GM12878 (cell line): ENCODE measurements at regions not wholly inside any gene's neighbourhood (a gene's known extent, or its start where the extent isn't known, plus 50 kb on each side); places are given as distances from the start of the nearest gene placed in this dataset.

Source experiments
- CEBPB ChIP-seq, 2 experiments: fragments of 150-350 bp in 1 of 2; IDR thresholded peaks; 2 replicates each; pipeline ENCODE4 v1.6.1; 2012 to 2014; ENCODE audit warnings: low read depth in 2 of 2, low read length in 2 of 2, borderline replicate concordance in 1 of 2, inconsistent platforms in 1 of 2
- CHD4 ChIP-seq: fragments of 200-600 bp; sonication (generic); IDR thresholded peaks from 2 replicates; pipeline ENCODE4 v1.6.1; 2016; ENCODE audit warnings: mild to moderate bottlenecking
- FOXK2 ChIP-seq: fragments of 450-650 bp; IDR thresholded peaks from 2 replicates; pipeline ENCODE4 v1.6.1; 2017; ENCODE audit warnings: mild to moderate bottlenecking, moderate library complexity
- GABPA ChIP-seq: IDR thresholded peaks from 2 replicates; pipeline ENCODE4 v1.6.1; 2014; ENCODE audit warnings: antibody characterized with exemption, low read depth, mild to moderate bottlenecking, inconsistent platforms
- HCFC1 ChIP-seq: fragments of 150-350 bp; IDR thresholded peaks from 2 replicates; pipeline ENCODE4 v1.6.1; 2014; ENCODE audit warnings: low read length
- POLR2A ChIP-seq: IDR thresholded peaks from 2 replicates; pipeline ENCODE4 v1.6.1; 2011; ENCODE audit warnings: low read depth, mild to moderate bottlenecking, low read length
- RAD21 ChIP-seq: IDR thresholded peaks from 2 replicates; pipeline ENCODE4 v1.6.1; 2011; ENCODE audit warnings: mild to moderate bottlenecking, low read depth, low read length, moderate library complexity; ENCODE audit not compliant: insufficient read depth
- SMC3 ChIP-seq: IDR thresholded peaks from 2 replicates; pipeline ENCODE4 v1.6.1; 2011; ENCODE audit warnings: low read length, improper control_type of control experiment, borderline replicate concordance
- STAT3 ChIP-seq: IDR thresholded peaks from 2 replicates; pipeline ENCODE4 v1.6.1; 2011; ENCODE audit warnings: low read depth, low read length, improper control_type of control experiment
- SUZ12 ChIP-seq: fragments of 200-600 bp; sonication (generic); IDR thresholded peaks from one replicate; pipeline ENCODE4 v1.6.1; 2018; ENCODE audit warnings: antibody characterized with exemption, mild to moderate bottlenecking; ENCODE audit not compliant: unreplicated experiment
- TCF7 ChIP-seq: IDR thresholded peaks from 2 replicates; pipeline ENCODE4 v1.6.1; 2014; ENCODE audit warnings: antibody characterized with exemption, borderline replicate concordance
- YY1 ChIP-seq: IDR thresholded peaks from 2 replicates; pipeline ENCODE4 v1.6.1; 2011; ENCODE audit warnings: low read depth, mild to moderate bottlenecking, low read length
- TF ChIP-seq, protein P1 (sequence below), 3 experiments: IDR thresholded peaks in 2 of 3; conservative IDR thresholded peaks in 1 of 3; 2 replicates each; pipeline ENCODE4 v1.5.1; 2011; ENCODE audit warnings: low read depth in 3 of 3, low read length in 3 of 3, mild to moderate bottlenecking in 3 of 3, control low read depth in 2 of 3, moderate library complexity in 2 of 3, inconsistent platforms in 1 of 3, mixed read lengths in 1 of 3; ENCODE audit not compliant: control insufficient read depth in 2 of 3, insufficient read depth in 1 of 3; ENCODE audit errors: extremely low read depth in 1 of 3
- TF ChIP-seq, protein P2 (sequence below): IDR thresholded peaks from 2 replicates; pipeline ENCODE4 v1.6.1; 2012; ENCODE audit warnings: mild to moderate bottlenecking, low read depth, low read length

DNA sequence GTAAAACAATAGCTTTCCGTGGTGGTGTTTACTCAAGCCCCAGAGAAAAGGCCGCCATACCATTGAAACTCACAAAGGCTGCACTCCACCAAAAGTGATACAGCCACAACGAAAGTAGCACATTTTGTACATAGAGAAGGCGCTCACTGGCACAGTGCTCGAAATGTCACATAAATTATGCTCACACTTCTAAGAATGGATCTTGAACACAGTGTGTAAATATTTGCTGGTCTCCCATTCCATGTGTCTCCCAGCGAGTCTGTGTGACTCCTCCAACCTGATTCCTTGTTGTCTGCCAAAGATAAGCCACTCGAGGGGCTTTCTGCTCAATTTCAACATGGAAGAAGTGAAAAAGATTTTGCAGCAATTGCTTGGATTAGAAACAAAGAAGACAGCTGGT is 234.0 kb upstream of the VCX3A start:
- TF ChIP-seq YY1 (no peak), SUZ12 (no peak), HCFC1 (no peak), TCF7 (no peak), STAT3 (no peak), GABPA (no peak), CEBPB (IDR thresholded peaks at IDR 0.05; ENCODE audit: borderline replicate concordance in 1 of 2, low read depth in 2 of 2, low read length in 2 of 2) (no peak), CHD4 (no peak), SMC3 (no peak), RAD21 (no peak), POLR2A (no peak), FOXK2 (no peak)
- TF ChIP-seq, protein P1, sequence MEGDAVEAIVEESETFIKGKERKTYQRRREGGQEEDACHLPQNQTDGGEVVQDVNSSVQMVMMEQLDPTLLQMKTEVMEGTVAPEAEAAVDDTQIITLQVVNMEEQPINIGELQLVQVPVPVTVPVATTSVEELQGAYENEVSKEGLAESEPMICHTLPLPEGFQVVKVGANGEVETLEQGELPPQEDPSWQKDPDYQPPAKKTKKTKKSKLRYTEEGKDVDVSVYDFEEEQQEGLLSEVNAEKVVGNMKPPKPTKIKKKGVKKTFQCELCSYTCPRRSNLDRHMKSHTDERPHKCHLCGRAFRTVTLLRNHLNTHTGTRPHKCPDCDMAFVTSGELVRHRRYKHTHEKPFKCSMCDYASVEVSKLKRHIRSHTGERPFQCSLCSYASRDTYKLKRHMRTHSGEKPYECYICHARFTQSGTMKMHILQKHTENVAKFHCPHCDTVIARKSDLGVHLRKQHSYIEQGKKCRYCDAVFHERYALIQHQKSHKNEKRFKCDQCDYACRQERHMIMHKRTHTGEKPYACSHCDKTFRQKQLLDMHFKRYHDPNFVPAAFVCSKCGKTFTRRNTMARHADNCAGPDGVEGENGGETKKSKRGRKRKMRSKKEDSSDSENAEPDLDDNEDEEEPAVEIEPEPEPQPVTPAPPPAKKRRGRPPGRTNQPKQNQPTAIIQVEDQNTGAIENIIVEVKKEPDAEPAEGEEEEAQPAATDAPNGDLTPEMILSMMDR (IDR thresholded peaks at IDR 0.05 in 2 of 3, conservative IDR thresholded peaks at IDR 0.05 in 1 of 3; ENCODE audit: control insufficient read depth in 2 of 3, extremely low read depth in 1 of 3, insufficient read depth in 1 of 3, low read depth in 3 of 3, low read length in 3 of 3), result no peak
- TF ChIP-seq, protein P2, sequence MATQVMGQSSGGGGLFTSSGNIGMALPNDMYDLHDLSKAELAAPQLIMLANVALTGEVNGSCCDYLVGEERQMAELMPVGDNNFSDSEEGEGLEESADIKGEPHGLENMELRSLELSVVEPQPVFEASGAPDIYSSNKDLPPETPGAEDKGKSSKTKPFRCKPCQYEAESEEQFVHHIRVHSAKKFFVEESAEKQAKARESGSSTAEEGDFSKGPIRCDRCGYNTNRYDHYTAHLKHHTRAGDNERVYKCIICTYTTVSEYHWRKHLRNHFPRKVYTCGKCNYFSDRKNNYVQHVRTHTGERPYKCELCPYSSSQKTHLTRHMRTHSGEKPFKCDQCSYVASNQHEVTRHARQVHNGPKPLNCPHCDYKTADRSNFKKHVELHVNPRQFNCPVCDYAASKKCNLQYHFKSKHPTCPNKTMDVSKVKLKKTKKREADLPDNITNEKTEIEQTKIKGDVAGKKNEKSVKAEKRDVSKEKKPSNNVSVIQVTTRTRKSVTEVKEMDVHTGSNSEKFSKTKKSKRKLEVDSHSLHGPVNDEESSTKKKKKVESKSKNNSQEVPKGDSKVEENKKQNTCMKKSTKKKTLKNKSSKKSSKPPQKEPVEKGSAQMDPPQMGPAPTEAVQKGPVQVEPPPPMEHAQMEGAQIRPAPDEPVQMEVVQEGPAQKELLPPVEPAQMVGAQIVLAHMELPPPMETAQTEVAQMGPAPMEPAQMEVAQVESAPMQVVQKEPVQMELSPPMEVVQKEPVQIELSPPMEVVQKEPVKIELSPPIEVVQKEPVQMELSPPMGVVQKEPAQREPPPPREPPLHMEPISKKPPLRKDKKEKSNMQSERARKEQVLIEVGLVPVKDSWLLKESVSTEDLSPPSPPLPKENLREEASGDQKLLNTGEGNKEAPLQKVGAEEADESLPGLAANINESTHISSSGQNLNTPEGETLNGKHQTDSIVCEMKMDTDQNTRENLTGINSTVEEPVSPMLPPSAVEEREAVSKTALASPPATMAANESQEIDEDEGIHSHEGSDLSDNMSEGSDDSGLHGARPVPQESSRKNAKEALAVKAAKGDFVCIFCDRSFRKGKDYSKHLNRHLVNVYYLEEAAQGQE, result no peak
